ENCODE measurements at regions not wholly inside any gene's neighbourhood (a gene's known extent, or its start where the extent isn't known, plus 50 kb on each side); places are given as distances from the start of the nearest gene placed in this dataset.

DNA sequence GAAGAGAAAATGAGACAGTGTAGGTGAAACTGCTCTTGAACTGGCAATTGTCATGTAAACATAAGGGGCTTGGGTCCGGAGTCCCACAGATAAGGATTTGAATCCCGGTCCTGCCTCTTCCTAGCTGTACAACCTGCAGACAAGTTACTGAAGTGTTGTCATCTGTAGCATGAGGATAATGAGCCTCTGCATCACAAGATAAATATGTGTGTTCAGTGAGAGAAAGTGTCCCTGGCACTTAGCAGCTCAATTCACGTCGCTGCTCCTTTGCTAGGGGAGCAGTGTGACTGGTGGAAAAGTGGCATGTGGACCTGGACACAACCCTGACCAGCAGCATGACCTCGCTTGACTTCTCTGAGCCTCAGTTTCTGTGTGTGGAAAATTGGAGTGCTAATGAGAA, 73.7 kb upstream of the NECTIN1 start:
- no peak for TF ChIP-seq CEBPB (IDR thresholded peaks at IDR 0.05; ENCODE audit: low read depth, low read length)
- TF ChIP-seq BHLHE40 (IDR thresholded peaks at IDR 0.05; ENCODE audit: low read depth, low read length), result no peak
- no peak for TF ChIP-seq RCOR1 (IDR thresholded peaks at IDR 0.05; ENCODE audit: insufficient replicate concordance, low read length)
- no peak for TF ChIP-seq CHD1 (IDR thresholded peaks at IDR 0.05; ENCODE audit: low read depth, low read length)
- TF ChIP-seq, protein P1, sequence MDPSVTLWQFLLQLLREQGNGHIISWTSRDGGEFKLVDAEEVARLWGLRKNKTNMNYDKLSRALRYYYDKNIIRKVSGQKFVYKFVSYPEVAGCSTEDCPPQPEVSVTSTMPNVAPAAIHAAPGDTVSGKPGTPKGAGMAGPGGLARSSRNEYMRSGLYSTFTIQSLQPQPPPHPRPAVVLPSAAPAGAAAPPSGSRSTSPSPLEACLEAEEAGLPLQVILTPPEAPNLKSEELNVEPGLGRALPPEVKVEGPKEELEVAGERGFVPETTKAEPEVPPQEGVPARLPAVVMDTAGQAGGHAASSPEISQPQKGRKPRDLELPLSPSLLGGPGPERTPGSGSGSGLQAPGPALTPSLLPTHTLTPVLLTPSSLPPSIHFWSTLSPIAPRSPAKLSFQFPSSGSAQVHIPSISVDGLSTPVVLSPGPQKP (IDR thresholded peaks at IDR 0.05; ENCODE audit: borderline replicate concordance, low read depth, low read length), result no peak
- no peak for TF ChIP-seq FOS (IDR thresholded peaks at IDR 0.05; ENCODE audit: low read depth, low read length)
- TF ChIP-seq, protein P2, sequence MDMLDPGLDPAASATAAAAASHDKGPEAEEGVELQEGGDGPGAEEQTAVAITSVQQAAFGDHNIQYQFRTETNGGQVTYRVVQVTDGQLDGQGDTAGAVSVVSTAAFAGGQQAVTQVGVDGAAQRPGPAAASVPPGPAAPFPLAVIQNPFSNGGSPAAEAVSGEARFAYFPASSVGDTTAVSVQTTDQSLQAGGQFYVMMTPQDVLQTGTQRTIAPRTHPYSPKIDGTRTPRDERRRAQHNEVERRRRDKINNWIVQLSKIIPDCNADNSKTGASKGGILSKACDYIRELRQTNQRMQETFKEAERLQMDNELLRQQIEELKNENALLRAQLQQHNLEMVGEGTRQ (IDR thresholded peaks at IDR 0.05; ENCODE audit: low read depth, low read length), result no peak
- TF ChIP-seq NFE2L2 (IDR thresholded peaks at IDR 0.05; ENCODE audit: low read depth, low read length), result no peak
- TF ChIP-seq RFX5 (IDR thresholded peaks at IDR 0.05; ENCODE audit: low read depth, low read length), result no peak
- TF ChIP-seq SMC3 (IDR thresholded peaks at IDR 0.05; ENCODE audit: low read depth, low read length), result no peak
- TF ChIP-seq MXI1 (IDR thresholded peaks at IDR 0.05; ENCODE audit: borderline replicate concordance, low read depth, low read length), result no peak
- TF ChIP-seq MAFK (IDR thresholded peaks at IDR 0.05; ENCODE audit: low read depth, low read length), result no peak
- H2AFZ ChIP-seq (replicated peaks; ENCODE audit: low read length, poor library complexity), result no peak overlapping the region
- H3K27me3 ChIP-seq (ENCODE audit: control insufficient read depth, insufficient read depth, low read length), result peaks cover 31% of the 10 kb centered on the region
- POLR2A ChIA-PET (ENCODE audit: unreplicated experiment), result no interaction called here
- H3K14ac ChIP-seq (replicated peaks; ENCODE audit: low read depth, low read length), result no peak overlapping the region
- no peak overlapping the region for H2BK20ac ChIP-seq (ENCODE audit: low read depth, low read length)
- H3K4ac ChIP-seq (ENCODE audit: low read depth, low read length), result no peak overlapping the region
- H2BK15ac ChIP-seq (ENCODE audit: low read depth, low read length), result no peak overlapping the region
- no peak overlapping the region for H2BK120ac ChIP-seq (ENCODE audit: low read depth, low read length)
- CTCF ChIA-PET, result no interaction called here
- in situ Hi-C loops (cut with MboI; ENCODE audit: low sequenced_read_pairs), result no loop called here
- H3K36me3 ChIP-seq (ENCODE audit: control insufficient read depth, insufficient read depth, low read length), result no peaks in the 10 kb centered on the region
- no peaks in the 10 kb centered on the region for H3K79me1 ChIP-seq (ENCODE audit: low read depth in 1 of 2, low read length in 2 of 2)
- H4K91ac ChIP-seq (ENCODE audit: insufficient read depth, low read depth, low read length), result no peak overlapping the region
- H3K27ac ChIP-seq (ENCODE audit: insufficient read depth, low read length), result no peak overlapping the region
- 40% methylated on average over 1 of the region's 5 CpGs; no CpG with 5 or more reads in 1 of the 2 experiments for WGBS, 2 experiments (ENCODE audit: extremely low coverage in 2 of 2, insufficient read length in 1 of 2)
- H3K18ac ChIP-seq (ENCODE audit: low read depth, low read length), result no peak overlapping the region
- no peaks in the 10 kb centered on the region for H3K9me3 ChIP-seq (ENCODE audit: control insufficient read depth, insufficient read depth, low read length)
- no peak overlapping the region for H3K4me2 ChIP-seq (ENCODE audit: low read depth, low read length)
- no TSS peak for BruUV-seq (replicated peaks)
- H2BK5ac ChIP-seq (ENCODE audit: low read depth, low read length, poor library complexity, severe bottlenecking), result no peak overlapping the region
- no peak overlapping the region for H2AK9ac ChIP-seq (replicated peaks; ENCODE audit: low read depth, low read length, poor library complexity)
- H3K4me1 ChIP-seq (ENCODE audit: control insufficient read depth, insufficient read depth, low read length), result no peaks in the 10 kb centered on the region
- H4K8ac ChIP-seq (ENCODE audit: low read depth in 2 of 2, low read length in 2 of 2), result no peak overlapping the region
- H4K5ac ChIP-seq (ENCODE audit: low read depth, low read length), result no peak overlapping the region
- intact Hi-C loops (cut with micrococcal nuclease), result no loop called here
- no peak overlapping the region for H2AK5ac ChIP-seq (ENCODE audit: low read depth, low read length)
- no peak overlapping the region for H3K56ac ChIP-seq (ENCODE audit: extremely low read depth, insufficient read depth, low read length)
- dilution Hi-C loops (cut with HindIII; ENCODE audit: low sequenced_read_pairs, unreplicated experiment), result no loop called here
- no peaks in the 10 kb centered on the region for H3K9me1 ChIP-seq (ENCODE audit: insufficient read depth, low read length)
- DNase-seq, result no peak
- no peak overlapping the region for H3K9ac ChIP-seq (ENCODE audit: low read depth, low read length)
- H3K4me3 ChIP-seq (ENCODE audit: insufficient read depth, low read depth, low read length), result no peak overlapping the region
- no peaks in the 10 kb centered on the region; the same call in 1 of the 2 replicates for H4K20me1 ChIP-seq (ENCODE audit: insufficient read depth, low read length)
- H3K23ac ChIP-seq (ENCODE audit: low read depth, low read length), result no peak overlapping the region
- no peak for ATAC-seq (ENCODE audit: low read depth)

All from IMR-90 (cell line).